ENCODE measurements at regions not wholly inside any gene's neighbourhood (a gene's known extent, or its start where the extent isn't known, plus 50 kb on each side); places are given as distances from the start of the nearest gene placed in this dataset.
"Not testable (repeated sequence)": the region's sequence is repeated elsewhere in the genome, so short reads cannot be mapped to it uniquely, and the experiment has no call there.

- in situ Hi-C loops (cut with HindIII; ENCODE audit: low sequenced_read_pairs) = no loop called here
Observed at GRCh38 chr7:142539901-142540300, 209.4 kb upstream of the PRSS1 start.

GRCh38 chr7:142537760-142538159 is 211.5 kb upstream of the PRSS1 start:
- in situ Hi-C loops (cut with HindIII; ENCODE audit: low sequenced_read_pairs) = no loop called here

- in situ Hi-C loops (cut with HindIII; ENCODE audit: low sequenced_read_pairs) = no loop called here
Observed at GRCh38 chr7:142535123-142535779, 214.0 kb upstream of the PRSS1 start.

GRCh38 chr7:142534726-142535122 is 214.5 kb upstream of the PRSS1 start:
- in situ Hi-C loops (cut with HindIII; ENCODE audit: low sequenced_read_pairs) = no loop called here

- in situ Hi-C loops (cut with HindIII; ENCODE audit: low sequenced_read_pairs) = no loop called here
Observed at GRCh38 chr7:142533920-142534319, 215.4 kb upstream of the PRSS1 start.

- in situ Hi-C loops (cut with HindIII; ENCODE audit: low sequenced_read_pairs) = no loop called here
Observed at GRCh38 chr7:142529591-142529990, 219.7 kb upstream of the PRSS1 start.

GRCh38 chr7:142528608-142529408 is 220.5 kb upstream of the PRSS1 start:
- in situ Hi-C loops (cut with HindIII; ENCODE audit: low sequenced_read_pairs) = no loop called here

- in situ Hi-C loops (cut with HindIII; ENCODE audit: low sequenced_read_pairs) = no loop called here
Observed at GRCh38 chr7:142523821-142524460, 225.3 kb upstream of the PRSS1 start.

- in situ Hi-C loops (cut with HindIII; ENCODE audit: low sequenced_read_pairs) = no loop called here
Observed at GRCh38 chr7:142522735-142523134, 226.5 kb upstream of the PRSS1 start.

- in situ Hi-C loops (cut with HindIII; ENCODE audit: low sequenced_read_pairs) = not testable (repeated sequence)
Observed at GRCh38 chr7:142520885-142521284, 228.4 kb upstream of the PRSS1 start.

- in situ Hi-C loops (cut with HindIII; ENCODE audit: low sequenced_read_pairs) = not testable (repeated sequence)
Observed at GRCh38 chr7:142520455-142520854, 228.8 kb upstream of the PRSS1 start.

- in situ Hi-C loops (cut with HindIII; ENCODE audit: low sequenced_read_pairs) = loop anchor here (5.0 kb wide), 2 partner anchors 93 to 268 kb away; no protein-coding TSS in a partner anchor
Observed at GRCh38 chr7:142519079-142520078, 229.9 kb upstream of the PRSS1 start.

- in situ Hi-C loops (cut with HindIII; ENCODE audit: low sequenced_read_pairs) = loop anchor here (5.0 kb wide), 2 partner anchors 96 to 271 kb away; no protein-coding TSS in a partner anchor
Observed at GRCh38 chr7:142516038-142516501, 233.2 kb upstream of the PRSS1 start.

GRCh38 chr7:142514716-142515115 is 234.6 kb upstream of the PRSS1 start:
- in situ Hi-C loops (cut with HindIII; ENCODE audit: low sequenced_read_pairs) = loop anchor here (5.0 kb wide), 2 partner anchors 98 to 273 kb away; no protein-coding TSS in a partner anchor

GRCh38 chr7:142513178-142513955 is 235.9 kb upstream of the PRSS1 start:
- in situ Hi-C loops (cut with HindIII; ENCODE audit: low sequenced_read_pairs) = no loop called here

GRCh38 chr7:142511801-142512200 is 237.5 kb upstream of the PRSS1 start:
- in situ Hi-C loops (cut with HindIII; ENCODE audit: low sequenced_read_pairs) = no loop called here

- in situ Hi-C loops (cut with HindIII; ENCODE audit: low sequenced_read_pairs) = no loop called here
Observed at GRCh38 chr7:142511374-142511773, 237.9 kb upstream of the PRSS1 start.

GRCh38 chr7:142509235-142509634 is 240.0 kb upstream of the PRSS1 start:
- in situ Hi-C loops (cut with HindIII; ENCODE audit: low sequenced_read_pairs) = not testable (repeated sequence)

GRCh38 chr7:142508251-142508650 is 241.0 kb upstream of the PRSS1 start:
- in situ Hi-C loops (cut with HindIII; ENCODE audit: low sequenced_read_pairs) = no loop called here

- in situ Hi-C loops (cut with HindIII; ENCODE audit: low sequenced_read_pairs) = no loop called here
Observed at GRCh38 chr7:142507799-142508198, 241.5 kb upstream of the PRSS1 start.
